DMS79 (cell line): ENCODE measurements at regions not wholly inside any gene's neighbourhood (a gene's known extent, or its start where the extent isn't known, plus 50 kb on each side); places are given as distances from the start of the nearest gene placed in this dataset.

ENCODE experiments used
- DNase-seq: peaks from one replicate; lab custom pipeline; 2025; lab: John Stamatoyannopoulos, UW

DNA sequence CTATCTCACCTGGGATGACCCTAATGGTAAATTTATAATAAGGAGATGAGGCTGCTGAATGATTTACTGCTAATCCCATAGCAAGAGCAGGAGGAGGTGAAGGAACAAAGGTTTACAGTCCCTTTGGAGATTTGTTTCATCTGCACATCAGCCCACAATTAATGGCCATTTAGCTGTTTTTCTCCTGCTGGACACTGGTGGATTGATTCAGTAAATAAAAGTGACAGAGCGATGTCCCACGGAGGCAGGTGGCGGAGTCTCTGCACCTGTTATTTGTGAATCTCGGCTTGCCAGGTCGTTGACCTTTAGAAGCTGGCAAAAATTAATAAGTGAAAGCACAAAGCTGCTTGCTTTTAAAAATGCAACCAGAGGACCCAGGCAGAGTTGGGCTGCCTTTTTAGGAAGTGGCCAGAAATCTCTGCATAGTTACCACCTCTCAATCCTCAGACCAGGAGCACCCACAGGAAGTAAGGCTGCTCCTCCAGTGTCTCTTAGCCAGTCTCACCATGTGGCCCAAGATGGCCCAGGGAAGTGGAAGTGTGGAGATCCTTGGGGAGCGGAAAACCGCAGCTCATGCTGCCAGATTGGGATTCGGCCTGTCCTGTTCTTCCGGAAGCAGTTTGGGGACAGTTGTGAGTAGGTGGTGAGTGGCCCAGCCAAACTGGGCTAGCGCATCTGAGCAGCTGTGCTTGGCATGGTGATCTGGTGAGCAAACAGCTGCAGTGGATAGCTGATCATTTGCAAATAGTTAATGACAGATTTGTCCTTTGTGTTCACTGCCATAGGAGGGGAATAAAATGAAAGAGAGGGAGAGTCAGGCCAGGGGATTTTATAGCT, 1005.7 kb upstream of the PIK3C3 start:
- DNase-seq: no peak

GRCh38 chr18:40944576-40944975, 1010.5 kb upstream of the PIK3C3 start:
- no peak for DNase-seq

DNA sequence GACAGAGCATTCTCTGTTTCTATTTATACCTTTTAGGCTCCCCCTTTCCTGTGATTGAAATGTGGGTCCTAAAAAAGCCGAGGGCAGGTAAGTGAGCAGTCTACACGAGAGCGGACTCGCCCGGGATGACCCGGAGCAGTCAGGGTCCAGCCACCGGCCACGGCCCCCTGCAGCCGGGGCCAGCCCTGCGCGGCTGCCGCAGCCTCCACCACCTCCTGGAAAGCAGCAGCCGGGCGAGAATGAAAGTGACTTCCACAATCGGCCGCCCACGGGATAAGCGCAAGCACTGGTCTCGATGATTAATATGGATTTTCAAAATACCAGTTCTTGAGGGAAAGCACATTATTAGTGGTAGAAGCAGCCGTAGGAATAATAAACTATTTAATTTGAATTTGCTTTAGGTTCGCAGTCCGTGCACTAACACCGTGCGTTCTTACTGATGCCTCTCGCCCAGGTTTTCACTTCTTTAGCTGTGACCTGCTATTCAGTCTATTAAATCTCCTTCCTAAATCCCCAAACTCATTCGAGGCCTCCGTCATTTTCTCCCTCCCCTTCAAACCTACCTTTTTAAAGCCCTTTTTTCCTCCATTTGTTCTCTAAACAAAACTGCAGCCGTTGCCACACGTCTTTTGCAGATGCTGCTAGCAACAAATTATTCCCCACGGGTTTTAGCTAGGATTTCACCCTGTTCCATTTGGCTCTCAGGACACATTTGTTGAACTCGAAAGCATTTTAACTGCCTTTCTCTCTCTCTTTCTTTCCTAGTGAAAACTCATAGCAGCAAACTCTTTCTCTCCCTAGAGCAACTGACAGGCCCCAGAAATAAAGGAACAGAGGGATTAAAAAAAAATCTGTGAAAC, 1015.1 kb upstream of the PIK3C3 start:
- DNase-seq: no peak

DNA sequence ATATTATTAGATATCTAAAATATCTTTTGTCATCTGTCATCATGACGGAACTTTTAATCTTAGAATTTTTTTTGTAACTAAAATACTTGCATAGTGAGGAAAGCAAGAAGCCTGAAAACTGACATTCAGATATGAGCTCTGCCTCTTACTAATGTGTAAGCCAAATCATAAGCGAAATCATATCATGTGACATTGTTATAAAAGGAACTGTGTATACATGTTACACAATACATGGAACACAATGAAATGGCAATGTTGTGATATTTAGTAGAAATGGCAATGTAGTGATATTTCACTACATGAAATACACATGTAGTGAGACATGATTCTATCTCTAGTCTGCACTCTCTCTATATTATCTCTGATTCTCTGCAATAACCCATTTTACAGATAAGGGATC, 1016.4 kb upstream of the PIK3C3 start:
- no peak for DNase-seq

DNA sequence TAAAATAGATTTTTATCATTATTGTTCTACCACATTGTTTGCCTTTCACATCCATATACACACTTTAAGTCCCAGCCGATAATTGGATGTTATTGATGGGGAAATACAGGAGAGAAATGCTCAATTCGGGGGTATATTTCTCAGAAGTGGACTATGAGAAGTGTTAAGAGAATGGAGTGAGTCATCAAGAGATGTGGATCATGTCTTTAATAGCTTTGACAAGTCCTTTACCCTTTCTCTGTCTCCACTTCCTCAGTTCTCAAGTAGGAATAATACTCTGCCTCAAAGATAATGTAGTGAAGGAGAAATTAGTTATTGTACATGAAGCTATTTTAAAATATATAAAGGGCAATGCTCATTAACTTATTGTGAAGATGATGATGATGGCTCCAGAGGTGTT, 1017.6 kb upstream of the PIK3C3 start:
- DNase-seq: no peak

DNA sequence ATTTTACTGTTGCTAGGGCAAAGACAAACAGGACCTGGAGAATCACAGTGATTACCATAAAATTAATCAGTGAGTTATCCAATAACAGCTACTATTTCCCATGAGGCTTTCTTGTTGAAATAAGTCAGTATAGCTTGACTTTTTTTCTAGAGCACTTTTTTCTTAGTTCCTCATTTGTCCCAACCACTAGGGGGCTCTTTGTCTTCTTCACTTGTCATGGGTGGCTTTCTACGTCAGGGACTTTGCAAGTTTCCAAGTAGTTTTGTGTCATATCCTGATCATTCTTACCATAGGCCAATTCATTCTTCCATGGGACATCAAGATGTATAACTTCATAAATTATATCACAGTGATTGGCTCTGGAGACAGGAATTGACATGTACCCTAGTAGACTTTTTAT, 1019.6 kb upstream of the PIK3C3 start:
- no peak for DNase-seq

DNA sequence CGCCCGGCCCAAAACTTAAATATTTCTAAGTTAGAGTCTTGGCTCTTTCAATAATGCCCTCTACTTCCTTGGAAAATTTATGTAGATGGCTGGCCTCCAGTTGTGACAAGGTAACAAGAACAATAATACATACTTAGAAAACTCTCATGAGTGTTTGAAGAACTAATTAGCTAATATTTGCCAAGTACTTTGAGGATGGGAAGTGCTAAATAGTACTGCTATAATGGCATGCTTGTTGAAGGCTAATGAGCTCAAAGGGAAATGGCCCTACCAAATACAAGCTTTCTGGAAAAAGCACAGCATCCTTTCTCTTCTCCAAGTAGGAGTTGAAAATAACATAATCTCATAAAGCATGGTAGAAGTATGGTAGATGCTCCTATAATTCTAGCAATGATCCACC, 1022.2 kb upstream of the PIK3C3 start:
- no peak for DNase-seq

DNA sequence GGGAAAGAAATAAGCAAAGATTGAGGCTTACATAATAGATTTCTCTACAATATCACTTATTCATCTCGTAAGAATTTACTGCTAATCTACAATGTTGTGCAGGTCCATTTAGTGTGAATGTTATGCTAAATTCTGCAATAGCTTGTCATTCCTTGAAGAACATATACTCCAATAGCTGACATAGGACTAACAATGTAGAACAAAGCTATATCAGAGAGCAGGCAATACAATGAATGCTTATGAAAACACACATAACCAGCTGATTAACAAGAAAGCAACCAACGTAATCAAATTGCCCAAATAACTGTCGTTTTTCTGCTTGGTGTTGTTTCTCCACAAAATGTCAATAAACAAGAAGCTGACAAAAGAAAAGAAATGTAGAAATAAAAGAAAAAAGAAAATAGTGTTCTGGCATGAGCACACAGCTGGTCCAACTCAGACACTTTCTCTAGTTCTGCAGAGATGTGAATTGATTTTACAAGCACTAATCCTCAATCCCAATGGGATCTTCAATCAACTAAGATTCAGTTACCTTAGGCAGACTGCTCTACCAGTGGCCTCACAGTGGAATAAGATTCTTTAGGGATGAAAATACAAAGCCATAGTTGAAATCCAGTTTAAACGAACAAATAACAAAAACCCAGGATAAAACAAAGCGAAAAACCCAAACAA, 1024.7 kb upstream of the PIK3C3 start:
- DNase-seq: no peak

GRCh38 chr18:40929399-40929798, 1025.6 kb upstream of the PIK3C3 start:
- no peak for DNase-seq

DNA sequence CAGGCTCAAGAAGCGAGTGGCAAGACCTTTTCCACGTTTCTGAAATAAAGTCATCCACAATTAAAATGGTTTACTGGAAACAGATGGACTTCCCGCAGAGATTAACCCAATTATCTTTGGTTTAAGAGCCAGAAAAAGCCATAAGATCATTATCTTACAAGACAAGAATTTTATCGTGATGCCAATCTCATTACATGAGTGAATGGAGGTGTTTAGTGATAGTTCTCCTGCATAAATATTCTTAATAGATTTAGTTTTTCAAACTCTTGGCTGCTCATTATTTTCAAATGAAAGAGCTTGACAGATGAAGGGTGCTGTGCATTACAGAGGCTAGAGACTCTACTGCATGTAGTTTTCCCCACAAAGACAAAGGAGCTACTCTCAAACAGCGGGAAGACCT, 1028.4 kb upstream of the PIK3C3 start:
- no peak for DNase-seq

DNA sequence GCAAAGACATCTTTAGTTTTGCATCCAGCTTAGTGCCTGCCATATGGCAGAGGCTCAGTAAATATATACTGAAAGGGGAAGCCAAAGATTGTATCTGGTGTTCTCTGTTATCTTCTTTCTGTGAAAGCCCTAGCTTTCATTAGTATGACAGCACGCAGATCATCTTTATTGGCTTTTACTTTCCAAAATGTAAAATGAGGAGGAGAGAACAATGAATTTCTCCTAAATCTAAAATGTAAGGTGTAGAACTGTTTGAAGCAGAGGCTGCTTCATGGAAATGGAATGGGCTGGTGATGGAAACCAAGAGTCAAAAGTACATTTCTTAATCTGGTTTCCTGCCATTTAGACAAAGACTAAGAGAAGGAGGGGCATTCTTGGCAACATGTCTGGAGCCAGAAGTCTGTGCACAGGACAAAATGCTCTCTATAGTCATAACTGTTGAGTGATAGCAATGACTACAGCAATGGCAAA, 1029.9 kb upstream of the PIK3C3 start:
- no peak for DNase-seq

DNA sequence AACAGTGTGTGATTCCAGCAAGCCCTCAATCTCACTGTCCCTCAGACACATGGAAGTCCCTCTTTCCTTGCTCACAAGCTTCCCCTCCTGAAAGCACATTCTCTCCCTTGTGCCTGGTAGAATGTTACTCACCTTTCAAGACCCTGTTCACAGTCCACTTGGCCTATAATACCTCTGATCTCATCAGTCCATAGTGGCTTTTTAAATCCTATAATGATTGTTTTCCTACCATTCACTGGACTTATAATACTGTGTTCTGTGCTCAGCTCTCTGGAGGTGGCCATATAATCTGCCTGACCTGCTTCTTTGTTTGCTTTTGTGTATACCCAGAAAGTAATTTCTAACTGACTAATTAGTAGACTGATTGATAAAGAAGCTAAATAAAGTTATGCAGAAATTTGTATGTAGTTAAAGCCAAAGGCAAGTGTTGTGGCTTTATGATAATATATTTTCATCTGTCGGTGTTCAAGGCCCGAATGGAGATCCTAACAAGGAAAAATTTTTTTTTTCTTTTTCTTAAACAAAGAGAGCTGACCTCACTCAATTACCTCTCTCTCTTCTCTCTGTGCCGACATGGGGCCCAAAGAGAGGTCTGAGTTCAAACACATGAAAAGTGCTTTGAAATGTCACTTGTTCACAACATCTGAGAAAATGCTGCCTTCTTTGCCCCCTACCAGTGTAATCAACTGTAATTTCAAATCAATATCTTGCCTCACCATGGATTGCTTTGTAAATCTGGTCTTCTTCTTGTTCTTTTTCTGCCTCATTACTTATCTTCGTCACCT, 1033.0 kb upstream of the PIK3C3 start:
- DNase-seq: no peak

DNA sequence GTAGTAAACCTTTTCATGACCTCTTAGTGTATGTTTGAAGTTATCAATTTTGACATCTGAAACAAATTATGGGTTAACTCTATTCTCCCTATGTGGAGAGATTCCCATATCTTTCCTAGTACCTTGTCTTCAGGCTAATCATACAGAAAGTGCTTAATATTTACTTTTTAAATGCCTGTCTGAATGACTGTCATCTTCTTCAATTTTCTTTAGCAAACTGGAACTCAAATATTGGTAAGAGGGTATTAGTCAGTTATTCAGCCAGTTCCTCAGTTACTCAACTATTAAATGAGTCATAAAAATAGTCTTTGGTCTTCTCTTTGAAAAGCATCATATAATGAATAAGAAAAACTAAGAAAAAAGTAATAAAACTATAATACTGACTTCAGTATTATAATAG, 1038.0 kb upstream of the PIK3C3 start:
- DNase-seq: no peak

GRCh38 chr18:40915724-40916123, 1039.3 kb upstream of the PIK3C3 start:
- DNase-seq: no peak

- no peak for DNase-seq
Measured at GRCh38 chr18:40911582-40912254, 1043.3 kb upstream of the PIK3C3 start.

DNA sequence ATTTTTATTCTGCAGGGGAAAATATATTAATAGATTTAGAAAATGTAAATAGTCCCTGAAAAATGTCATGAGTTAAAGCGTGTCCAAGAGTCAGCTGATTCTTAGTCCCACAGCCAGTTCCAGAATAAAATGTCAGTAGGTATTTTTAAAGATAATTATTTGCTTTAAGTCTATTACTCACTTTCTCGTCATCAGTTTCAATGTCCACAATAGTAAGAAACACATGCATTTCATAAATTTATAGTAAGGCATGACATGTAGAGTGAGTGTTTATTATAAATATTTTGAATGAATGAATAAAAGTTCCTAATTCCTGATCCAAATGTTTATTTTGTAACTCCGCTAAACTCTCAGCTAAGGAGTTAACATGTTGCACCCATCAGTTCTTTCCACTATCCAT, 1044.0 kb upstream of the PIK3C3 start:
- no peak for DNase-seq

DNA sequence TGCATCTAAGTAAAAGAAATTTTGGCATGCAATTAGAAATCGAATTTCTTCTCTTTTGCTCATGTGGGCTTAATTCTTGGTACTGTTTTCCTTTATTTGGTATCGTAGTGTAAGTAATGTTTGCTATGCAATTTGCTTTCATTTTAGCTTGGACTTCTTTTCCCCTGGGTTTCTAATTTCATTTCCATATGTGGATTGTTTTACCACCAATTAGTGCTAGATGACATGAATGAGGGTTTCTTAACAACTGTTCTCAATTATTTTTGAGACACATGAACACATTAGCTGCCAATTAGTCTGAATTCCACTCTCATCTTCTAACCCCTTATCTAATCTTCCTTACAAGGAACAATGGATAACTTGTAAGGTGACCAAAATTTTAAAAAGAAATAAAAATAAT, 1047.2 kb upstream of the PIK3C3 start:
- DNase-seq: no peak

GRCh38 chr18:40904295-40904694, 1050.7 kb upstream of the PIK3C3 start:
- peak; percentile 58 for DNase-seq

DNA sequence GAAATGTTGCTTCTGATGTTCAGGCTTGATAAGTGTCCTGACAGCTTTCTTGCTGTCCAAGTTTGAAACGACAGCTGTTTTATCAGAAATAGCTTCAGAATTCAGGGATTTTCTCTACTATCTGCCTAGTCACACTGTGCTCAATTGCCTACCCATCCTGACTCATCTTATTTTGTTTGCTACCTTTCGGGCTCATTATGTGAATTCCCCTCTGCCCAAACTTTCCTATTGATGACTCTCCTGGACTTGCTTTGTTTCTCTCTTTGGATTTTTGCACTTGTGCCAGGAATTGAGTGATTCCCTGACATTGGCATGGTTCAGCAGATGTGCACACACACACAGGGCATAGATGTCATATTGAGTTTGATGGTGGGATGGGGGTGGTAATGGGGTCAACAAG, 1052.6 kb upstream of the PIK3C3 start:
- DNase-seq: no peak

DNA sequence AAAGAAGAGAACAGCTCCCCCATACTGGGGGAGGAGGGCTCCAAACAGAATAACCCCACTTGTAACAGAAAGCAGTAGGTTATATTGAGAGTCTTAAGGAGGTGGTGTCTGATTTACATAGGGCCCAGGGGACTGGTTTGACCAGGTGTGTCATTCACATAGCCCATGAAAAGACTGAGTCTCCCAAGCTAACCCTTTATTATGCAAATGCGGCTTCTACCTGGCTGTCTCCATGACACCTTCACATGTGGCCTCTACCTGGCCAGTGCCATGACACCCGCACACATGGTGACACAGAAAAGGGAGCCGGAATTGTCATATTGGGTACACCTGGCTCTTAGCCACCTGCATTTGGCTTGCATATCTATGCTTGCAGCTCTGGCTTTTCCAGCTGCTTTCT, 1057.2 kb upstream of the PIK3C3 start:
- no peak for DNase-seq

DNA sequence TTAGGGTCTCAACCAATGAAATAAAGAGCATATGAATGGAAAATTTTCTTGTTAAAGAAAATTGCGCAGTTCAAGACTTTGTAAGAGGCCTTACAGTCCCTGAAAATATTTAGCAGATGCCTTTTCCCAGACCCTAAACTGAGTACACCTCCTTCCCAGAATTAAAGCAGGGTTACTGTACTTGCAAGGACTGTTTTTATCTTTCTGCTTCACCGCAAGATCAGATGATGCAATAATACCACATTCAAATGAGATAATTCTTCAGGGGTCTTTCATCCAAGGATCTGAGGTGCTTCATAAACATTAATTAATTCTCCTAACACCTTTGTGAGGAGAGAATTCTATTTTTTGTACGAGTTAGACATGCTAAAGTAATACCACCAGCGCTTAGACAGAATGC, 1071.8 kb upstream of the PIK3C3 start:
- DNase-seq: no peak
